HG02610 (cell line): ENCODE measurements at regions not wholly inside any gene's neighbourhood (a gene's known extent, or its start where the extent isn't known, plus 50 kb on each side); places are given as distances from the start of the nearest gene placed in this dataset.

ENCODE experiments used
- ATAC-seq: cut with Tn5 transposase; IDR thresholded peaks from one replicate; pipeline ENCODE4 v1.9.1; 2021; ENCODE audit warnings: mild to moderate bottlenecking, moderate library complexity; ENCODE audit not compliant: unreplicated experiment

GRCh38 chr5:3344671-3345070, 251.0 kb upstream of the IRX1 start:
- no peak for ATAC-seq

GRCh38 chr5:3343911-3344310, 251.7 kb upstream of the IRX1 start:
- no peak for ATAC-seq

GRCh38 chr5:3343211-3343610, 252.4 kb upstream of the IRX1 start:
- no peak for ATAC-seq

GRCh38 chr5:3342271-3343100, 253.1 kb upstream of the IRX1 start:
- no peak for ATAC-seq

- ATAC-seq, result no peak
Measured at GRCh38 chr5:3341446-3342240, 254.0 kb upstream of the IRX1 start.

- ATAC-seq, result no peak
Measured at GRCh38 chr5:3340471-3340870, 255.2 kb upstream of the IRX1 start.

GRCh38 chr5:3339798-3340115, 255.9 kb upstream of the IRX1 start:
- ATAC-seq, result no peak

- ATAC-seq, result no peak
Measured at GRCh38 chr5:3339092-3339797, 256.4 kb upstream of the IRX1 start.

GRCh38 chr5:3337812-3338541, 257.7 kb upstream of the IRX1 start:
- no peak for ATAC-seq

- no peak for ATAC-seq
Measured at GRCh38 chr5:3336666-3337065, 259.0 kb upstream of the IRX1 start.

GRCh38 chr5:3335301-3335700, 260.3 kb upstream of the IRX1 start:
- no peak for ATAC-seq

- ATAC-seq, result no peak
Measured at GRCh38 chr5:3333836-3334235, 261.8 kb upstream of the IRX1 start.

GRCh38 chr5:3333105-3333504, 262.5 kb upstream of the IRX1 start:
- no peak for ATAC-seq

GRCh38 chr5:3331819-3332218, 263.8 kb upstream of the IRX1 start:
- ATAC-seq, result no peak

GRCh38 chr5:3330442-3330841, 265.2 kb upstream of the IRX1 start:
- no peak for ATAC-seq

GRCh38 chr5:3329427-3329826, 266.2 kb upstream of the IRX1 start:
- ATAC-seq, result no peak

- no peak for ATAC-seq
Measured at GRCh38 chr5:3326841-3327232, 268.8 kb upstream of the IRX1 start.

- no peak for ATAC-seq
Measured at GRCh38 chr5:3325972-3326840, 269.4 kb upstream of the IRX1 start.

- no peak for ATAC-seq
Measured at GRCh38 chr5:3325201-3325971, 270.2 kb upstream of the IRX1 start.
